Activated CD4-positive, alpha-beta T cell treated with anti-CD3 and anti-CD28 coated beads, Interleukin-2, amount 50 U/mL, for 4 hours (primary cell): ENCODE measurements at regions not wholly inside any gene's neighbourhood (a gene's known extent, or its start where the extent isn't known, plus 50 kb on each side); places are given as distances from the start of the nearest gene placed in this dataset.

Experiments
- DNase-seq, 2 experiments: peaks; one replicate each; pipeline ENCODE4 v3.0.0-alpha.2; 2020

DNA sequence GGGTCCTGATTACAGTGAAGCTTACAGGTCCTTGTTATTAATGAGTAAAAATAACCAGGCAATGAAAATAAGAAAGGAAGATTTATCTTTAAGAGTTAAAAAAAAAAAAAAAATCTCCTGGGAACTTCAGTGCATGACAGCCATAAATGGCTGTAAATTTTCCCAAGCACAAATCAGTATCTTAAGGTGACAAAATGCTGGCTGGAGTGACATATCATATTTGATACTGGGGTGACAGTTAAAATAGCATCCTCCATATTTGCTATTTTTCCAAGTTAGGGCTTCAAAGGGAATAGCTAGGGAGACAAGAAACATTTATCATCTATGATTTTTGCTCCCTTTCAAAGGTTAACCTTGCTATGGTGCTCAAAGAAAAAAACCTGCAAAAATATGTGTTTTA lies 226.6 kb downstream of the PRDM2 start:
- no peak for DNase-seq

- DNase-seq: no peak
Observed at GRCh38 chr1:13927736-13928135, 227.7 kb downstream of the PRDM2 start.

DNA sequence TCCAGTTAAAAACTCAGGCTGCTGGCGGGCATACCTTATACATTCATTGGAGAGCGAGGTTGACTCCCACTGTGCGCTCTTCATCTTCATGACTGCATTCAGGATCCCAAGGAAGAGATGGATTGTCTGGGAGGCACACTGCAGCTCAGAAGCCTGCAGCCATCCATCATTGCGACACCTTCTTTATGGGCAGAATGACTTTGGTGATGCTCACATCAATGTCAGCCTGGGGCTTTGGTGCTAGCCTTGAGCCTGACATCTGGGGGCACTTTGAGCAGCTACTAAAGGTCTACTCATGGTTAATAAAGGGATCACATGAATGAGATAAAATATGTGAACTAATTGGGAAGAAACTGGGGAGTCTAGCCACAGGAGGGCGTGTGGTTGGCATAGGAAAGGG lies 229.3 kb downstream of the PRDM2 start:
- DNase-seq: no peak

DNA sequence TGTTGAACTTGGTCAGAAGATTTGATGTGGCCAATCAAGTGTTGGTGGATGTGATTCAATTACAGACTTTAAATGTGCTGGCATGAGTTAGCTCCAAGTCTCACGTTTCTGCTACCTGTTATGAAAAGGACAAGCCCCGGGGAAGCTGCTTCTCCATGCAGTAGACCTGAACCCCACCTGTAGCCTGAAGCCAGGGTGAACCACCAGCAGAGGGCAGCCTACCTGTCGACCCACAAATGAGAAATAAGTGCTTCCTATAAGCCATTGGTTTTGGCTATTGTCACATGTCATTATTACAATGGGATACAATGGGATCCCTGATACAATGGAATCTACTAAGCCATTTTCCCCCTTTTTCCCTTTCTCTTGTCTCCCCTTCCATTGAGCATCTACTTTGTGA lies 230.2 kb downstream of the PRDM2 start:
- DNase-seq: peak in 1 of 2 experiments; percentile 4

- no peak for DNase-seq
Observed at GRCh38 chr1:13931226-13931625, 231.2 kb downstream of the PRDM2 start.

GRCh38 chr1:13935336-13935735 lies 235.3 kb downstream of the PRDM2 start:
- DNase-seq: no peak

DNA sequence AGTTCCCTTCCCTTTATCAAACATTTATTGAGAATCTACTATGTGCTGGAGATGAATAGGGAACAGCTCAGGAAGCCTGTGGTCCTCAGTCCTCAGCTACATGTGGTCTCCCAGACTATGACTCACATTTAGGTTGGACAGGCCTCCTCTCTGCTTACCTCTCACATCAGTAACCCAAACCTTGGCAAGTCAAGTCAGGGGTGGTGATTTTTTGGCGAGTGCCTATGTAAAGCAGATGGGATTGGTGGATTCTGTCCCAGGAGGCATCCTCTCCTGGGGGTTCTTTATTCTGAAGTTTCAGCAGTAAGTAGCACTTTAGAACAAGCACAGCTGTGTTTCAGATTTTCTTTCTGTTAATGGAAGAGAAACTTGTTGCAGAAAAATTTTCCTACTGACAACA lies 241.3 kb downstream of the PRDM2 start:
- no peak for DNase-seq

DNA sequence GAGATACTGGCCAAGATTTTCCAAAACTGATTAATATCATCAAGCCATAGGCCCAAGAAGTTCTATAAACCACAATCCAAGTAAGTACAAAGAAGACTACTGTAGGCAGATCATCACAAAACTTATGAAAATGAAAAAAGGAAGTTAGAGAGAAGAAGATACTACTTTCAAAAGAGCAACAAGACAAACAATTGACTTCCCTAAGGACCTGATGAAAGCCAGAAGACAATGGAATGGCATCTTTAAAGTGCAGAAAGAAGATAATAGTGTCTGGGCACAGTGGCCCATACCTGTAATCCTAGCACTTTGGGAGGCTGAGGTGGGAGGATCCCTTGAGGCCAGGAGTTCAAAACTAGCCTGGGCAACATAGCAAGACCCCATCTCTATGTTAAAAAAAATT lies 243.1 kb downstream of the PRDM2 start:
- DNase-seq: no peak

- DNase-seq: no peak
Observed at GRCh38 chr1:13945856-13946255, 245.9 kb downstream of the PRDM2 start.

DNA sequence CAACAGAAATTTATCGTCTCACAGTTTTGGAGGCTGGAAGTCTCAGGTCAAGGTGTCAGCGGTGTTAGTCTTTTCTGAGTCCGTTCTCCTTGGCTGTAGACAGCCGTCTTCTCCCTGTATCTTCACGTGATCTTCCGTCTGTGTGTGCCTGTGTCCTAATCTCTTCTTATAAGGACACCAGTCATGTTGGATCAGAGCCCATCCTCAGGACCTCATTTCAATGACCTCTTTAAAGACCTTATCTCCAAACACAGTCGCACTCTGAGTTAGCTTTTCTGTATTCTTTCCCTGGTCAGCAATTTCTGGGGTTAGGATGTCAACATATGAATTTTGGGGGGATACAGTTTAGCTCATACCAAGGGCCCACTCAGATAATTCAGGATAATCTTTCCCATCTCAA lies 247.7 kb downstream of the PRDM2 start:
- DNase-seq: no peak

DNA sequence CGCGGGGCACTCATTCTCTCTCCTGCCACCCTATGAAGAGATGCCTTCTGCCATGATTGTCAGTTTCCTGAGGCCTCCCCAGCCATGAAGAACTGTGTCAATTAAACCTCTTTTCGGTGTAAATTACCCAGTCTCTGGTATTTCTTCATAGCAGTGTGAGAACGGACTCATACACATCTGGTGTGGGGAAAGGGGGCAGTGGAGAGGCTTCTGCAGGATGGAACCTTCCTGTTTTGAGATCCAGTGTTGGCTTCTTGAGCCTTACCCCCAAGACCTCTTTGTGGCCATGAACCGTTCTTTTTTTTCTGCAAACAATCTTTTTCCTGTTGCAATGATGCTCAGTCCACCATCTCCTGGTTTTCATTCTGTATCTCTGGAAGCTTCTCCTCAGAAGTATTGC lies 248.4 kb downstream of the PRDM2 start:
- no peak for DNase-seq

DNA sequence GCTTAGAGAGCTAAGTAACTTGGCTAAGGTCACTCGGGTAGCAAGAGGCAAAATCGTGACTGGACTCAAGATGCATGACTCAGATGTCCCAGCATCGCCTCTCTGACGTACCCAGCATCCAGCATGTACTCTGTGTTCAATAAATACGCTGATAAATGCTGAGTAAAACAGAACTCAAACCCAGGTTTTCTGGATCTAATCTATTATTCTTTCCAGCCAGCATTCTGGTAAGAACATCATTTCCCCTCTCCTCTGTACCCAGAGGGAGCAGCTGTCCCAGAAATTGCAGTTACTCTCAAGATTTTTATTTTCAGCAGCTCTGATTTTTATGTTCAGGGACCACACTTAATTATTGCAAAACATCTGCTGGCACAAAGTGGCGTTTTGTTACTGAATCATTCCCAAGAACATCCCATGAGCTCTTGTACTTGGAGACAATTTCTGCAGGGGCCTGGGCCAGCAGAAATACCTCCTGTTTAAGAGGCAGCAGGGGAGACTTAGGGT lies 249.0 kb downstream of the PRDM2 start:
- no peak for DNase-seq

DNA sequence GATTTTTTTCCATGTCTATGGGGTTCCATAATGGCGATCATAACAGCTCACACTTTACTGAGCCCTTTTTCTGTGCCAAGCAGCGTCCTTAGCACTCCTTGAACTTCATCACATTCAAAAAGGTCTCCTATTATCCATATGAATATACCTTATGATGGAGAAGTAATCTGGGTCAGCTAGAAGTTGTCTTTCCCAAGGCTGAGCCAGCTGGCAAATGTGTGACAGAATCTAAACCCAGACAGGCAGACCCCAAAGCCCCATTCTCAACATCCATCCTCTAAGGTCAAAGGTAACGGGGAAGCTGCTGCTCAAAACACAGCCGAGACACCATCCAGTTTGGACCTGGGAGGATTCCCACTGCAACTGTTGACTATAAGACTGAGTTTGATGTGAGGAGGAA lies 249.6 kb downstream of the PRDM2 start:
- no peak for DNase-seq

DNA sequence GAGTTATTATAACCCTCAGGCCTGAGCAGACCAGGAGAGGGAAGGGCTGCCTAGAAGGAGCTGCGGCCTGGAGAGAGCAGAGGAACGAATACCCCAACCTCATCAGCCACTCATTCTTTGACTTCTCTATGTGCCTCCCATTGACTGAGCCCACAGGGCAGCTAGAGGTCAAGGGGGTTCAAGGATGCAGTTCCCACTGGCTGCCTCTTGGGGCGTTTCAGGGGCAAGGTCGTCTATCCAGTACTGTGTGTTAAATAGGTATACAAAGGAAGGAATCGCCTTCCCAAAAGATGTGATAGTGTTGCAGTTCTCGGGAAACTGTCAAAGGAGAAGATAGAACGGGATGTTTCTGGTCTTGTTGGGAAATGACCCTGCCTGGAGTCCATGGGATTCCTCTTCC lies 250.6 kb downstream of the PRDM2 start:
- no peak for DNase-seq

DNA sequence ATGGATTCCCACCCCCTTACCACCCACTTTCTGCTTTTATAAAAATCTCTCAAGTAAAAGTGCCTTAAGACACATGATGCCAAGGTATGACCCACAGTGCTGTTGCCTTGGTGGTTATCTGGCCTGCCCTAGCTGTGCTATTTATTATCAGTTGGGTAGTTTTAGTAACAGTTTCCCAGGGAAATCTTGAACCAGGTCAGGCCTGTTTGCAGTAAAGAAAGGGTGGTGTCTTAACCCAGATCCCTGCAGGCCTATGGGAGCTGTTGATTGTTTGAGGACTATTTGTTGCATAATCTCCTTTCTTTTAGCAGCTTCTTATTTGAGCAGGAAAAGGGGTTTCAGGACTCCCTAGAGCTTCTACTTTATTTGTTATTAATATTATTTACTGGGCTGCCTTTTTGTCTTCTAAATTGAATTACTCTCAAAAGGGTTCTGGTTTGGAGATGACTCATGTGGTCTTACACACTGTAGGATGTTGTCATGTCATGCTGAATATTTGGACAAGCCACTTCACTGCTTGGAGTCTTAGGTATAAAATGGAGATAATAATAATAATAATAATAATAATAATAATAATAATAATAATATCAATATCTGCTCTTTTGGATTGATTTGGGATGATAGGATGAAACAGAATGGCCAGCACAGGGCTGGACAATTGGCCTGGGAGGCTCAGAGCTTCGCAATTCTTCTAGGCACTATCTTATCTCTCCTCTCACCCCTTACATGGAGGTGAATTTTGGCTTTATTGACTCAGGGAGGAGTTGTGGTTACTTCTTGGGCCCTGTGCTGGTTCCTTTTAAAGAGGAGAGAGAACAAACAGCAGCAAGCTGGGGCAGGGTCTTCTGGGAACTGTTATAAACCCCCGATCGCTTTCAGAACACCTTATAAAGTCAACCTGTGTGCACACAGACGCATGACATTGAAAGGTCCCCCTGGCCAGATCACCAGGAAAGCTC lies 252.1 kb downstream of the PRDM2 start:
- DNase-seq: no peak

GRCh38 chr1:13952985-13953384 lies 253.0 kb downstream of the PRDM2 start:
- DNase-seq: no peak

DNA sequence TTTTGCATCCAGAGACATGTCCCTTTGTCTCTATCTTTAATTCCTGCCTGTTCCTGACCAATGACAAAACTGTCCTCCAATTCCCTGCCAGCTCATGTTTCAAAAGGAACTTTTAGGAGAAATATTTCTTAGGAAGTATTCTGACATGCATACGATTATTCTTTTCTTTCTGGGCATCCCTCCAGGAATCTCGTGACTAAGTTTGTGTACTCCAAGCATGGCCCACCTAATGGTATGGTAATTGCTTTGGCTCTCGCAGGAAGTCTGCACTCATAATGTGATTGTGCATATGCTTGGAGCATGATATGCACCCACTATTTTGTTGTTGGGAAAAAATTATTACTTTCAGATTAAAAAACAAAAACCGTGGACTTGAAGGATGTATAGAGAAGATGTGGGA lies 256.4 kb downstream of the PRDM2 start:
- no peak for DNase-seq

DNA sequence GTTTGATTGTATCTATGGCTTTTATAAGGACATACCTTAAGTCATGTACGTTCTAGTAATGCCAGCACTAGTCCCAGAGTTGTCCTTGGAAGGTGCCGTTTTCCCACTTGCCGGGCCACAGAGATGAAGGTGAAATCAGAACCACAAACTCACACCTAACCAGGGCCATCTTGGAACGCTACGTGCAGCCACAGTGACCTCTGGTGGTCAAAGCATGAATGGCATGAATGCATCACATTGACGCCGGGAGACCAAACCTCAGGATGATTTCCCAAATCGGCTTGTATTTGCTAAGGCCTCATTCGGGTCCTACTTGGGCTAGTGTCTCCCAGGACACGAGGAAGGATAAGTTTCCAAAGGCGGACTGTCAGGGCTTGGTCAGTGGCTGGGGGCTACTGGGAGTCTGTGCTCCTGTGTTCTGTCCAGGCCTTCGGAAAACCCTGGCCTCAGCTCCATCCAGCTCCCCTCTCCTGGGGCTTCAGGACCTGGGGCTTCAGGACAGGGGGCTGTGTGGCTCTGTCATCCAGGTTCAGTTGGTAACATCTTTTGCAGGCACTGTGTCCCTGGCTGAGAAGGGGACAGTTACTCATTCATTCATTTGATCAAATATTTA lies 260.5 kb downstream of the PRDM2 start:
- peak; percentile 50 to 55 for DNase-seq

DNA sequence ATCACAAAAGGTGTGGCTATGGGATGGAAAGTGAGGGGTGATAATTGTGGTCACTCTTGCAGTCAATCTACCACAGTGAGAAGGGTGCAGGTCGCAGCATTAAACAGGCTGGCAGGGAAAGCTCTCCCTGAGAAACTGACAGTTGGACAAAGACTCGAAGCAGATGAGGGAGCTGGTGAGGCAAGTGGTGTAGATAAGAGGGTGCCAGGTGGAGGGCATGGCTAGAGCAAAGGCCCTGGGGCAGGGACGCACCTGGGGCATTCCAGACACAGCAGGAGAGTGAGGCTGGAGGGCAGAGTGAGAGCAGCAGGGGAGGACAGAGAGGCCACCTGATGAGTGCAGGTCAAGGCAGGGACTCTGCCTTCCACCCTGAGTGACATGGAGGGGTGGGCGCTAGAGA lies 264.8 kb downstream of the PRDM2 start:
- no peak for DNase-seq

DNA sequence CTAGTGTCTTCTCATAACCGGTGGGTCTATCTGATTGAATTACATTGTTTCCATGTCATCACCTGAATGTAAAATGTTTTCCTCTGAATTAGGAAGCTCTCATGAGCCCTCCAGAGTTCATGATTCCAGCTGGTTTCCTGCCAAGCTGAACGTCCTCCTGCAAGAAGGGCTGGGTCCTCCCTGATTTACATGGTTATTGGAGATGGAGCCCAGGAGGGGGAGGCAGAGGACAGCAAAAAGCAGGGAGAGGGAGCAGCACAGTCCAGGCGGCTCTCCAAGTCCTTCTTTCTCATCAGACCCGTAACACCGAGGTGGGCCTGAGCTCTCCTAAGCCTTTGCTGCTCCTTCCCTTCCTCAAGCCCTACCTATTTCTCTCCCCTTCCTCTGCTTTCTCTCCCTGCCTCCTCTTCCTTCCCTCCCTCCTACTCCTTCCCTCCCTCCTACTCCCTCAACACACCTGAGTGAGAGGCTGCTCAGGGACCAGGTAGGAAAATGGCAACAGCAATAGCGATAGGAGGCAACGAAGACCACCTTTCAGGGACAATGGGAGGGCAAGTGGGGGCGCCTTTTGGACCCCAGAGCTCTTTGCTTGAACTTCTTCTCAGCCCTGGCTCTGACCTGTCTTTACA lies 265.9 kb downstream of the PRDM2 start:
- DNase-seq: no peak

DNA sequence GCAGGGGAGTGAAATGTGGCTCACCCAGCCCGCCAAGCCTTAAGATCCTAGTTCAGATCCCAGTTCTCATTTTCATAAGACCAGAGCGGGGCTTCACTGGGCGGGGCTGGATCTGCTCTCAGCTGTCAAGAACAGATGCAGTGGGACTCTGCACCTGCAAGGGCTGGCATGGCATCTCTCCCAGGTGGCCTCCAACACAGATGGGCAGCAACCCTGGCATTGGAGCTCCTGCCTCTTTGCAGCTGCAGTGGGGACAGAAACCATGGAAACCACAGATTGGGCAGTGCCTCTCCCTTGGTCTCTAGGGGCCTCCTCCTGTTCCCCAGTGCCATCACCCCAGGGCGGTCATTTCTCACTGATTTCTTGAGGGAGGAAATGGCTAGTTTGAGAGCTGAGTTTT lies 267.7 kb downstream of the PRDM2 start:
- no peak for DNase-seq

- DNase-seq: no peak
Observed at GRCh38 chr1:13968361-13968760, 268.4 kb downstream of the PRDM2 start.

DNA sequence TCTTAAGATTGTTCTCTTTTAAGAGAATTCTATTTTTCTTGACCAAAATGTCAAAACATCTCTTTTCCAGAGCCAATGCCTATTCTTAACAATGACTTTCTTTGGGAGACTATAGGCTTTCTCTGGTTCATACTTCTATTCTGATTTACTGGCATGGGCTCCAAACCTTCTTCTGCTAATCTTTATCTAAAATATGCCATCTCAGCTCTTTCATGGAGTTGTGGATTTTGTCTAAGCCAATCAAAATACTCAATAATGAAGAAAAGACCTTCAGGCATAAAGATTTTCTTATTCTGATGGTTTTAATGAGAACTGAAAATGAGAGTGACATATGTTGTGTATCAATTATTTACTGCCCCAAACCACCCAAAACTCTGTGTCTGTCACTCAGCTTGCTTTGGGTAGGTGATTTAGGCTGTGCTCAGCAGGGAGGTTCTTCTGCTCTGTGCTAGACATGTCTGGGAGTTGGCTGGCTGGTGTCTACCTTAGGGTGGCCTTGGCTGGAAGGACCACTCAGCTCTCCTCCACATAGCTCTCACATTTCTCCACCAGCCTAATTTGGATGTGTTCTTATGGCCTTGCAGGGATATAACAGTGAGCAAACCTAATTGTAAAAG lies 270.8 kb downstream of the PRDM2 start:
- no peak for DNase-seq
